OCI-LY7 (cell line): ENCODE measurements at regions not wholly inside any gene's neighbourhood (a gene's known extent, or its start where the extent isn't known, plus 50 kb on each side); places are given as distances from the start of the nearest gene placed in this dataset.

ENCODE experiments used
- BruUV-seq: library from RNA; stranded (reverse); fragments of 400-500 nt; replicated peaks from 2 replicates; lab custom pipeline; 2021; lab: Mats Ljungman, UMichigan
- CTCF ChIA-PET: fragments of 300-600 bp; sonication (Branson Sonifier 250); formaldehyde crosslinking; loops from one replicate; lab custom pipeline; 2022; ENCODE audit warnings: antibody characterized with exemption; ENCODE audit not compliant: unreplicated experiment; lab: Charles Lee
- POLR2A ChIA-PET: fragments of 300-600 bp; sonication (Branson Sonifier 250); formaldehyde crosslinking; loops from one replicate; lab custom pipeline; 2022; ENCODE audit warnings: antibody characterized with exemption; lab: Charles Lee
- DNase-seq: peaks from one replicate; pipeline ENCODE4 v3.0.0-alpha.2; 2015; ENCODE audit warnings: low spot score
- H2AFZ ChIP-seq: fragments of 200-600 bp; sonication (generic), shearing (Covaris generic); 2 replicates; pipeline ENCODE4 v1.6.1; 2014; ENCODE audit warnings: mild to moderate bottlenecking, antibody characterized with exemption, low read length, moderate library complexity
- H3K27ac ChIP-seq: fragments of 200-600 bp; sonication (generic); 2 replicates; pipeline ENCODE4 v1.5.1; 2014; ENCODE audit warnings: mixed run types, low read depth, mild to moderate bottlenecking, moderate library complexity, low read length, inconsistent platforms; ENCODE audit not compliant: poor library complexity, severe bottlenecking
- H3K36me3 ChIP-seq: fragments of 200-600 bp; sonication (generic); 2 replicates; pipeline ENCODE4 v1.6.1; 2014; ENCODE audit warnings: mild to moderate bottlenecking, antibody characterized with exemption, low read length, moderate library complexity, mixed read lengths; ENCODE audit not compliant: insufficient read depth
- H3K4me1 ChIP-seq: fragments of 200-600 bp; sonication (generic); 2 replicates; pipeline ENCODE4 v1.5.1; 2014; ENCODE audit warnings: mild to moderate bottlenecking, low read length; ENCODE audit not compliant: insufficient read depth, poor library complexity, severe bottlenecking
- H3K4me2 ChIP-seq: fragments of 200-600 bp; sonication (generic); 2 replicates; pipeline ENCODE4 v1.6.1; 2014; ENCODE audit warnings: mild to moderate bottlenecking, low read length
- H3K4me3 ChIP-seq: fragments of 200-600 bp; sonication (generic); 2 replicates; pipeline ENCODE4 v1.5.1; 2014; ENCODE audit warnings: mild to moderate bottlenecking, low read depth, low read length; ENCODE audit not compliant: poor library complexity, severe bottlenecking
- H3K79me2 ChIP-seq: fragments of 200-600 bp; sonication (generic); 2 replicates; pipeline ENCODE4 v1.6.1; 2016; ENCODE audit warnings: low read depth, mild to moderate bottlenecking, low read length, moderate library complexity, mixed read lengths; ENCODE audit not compliant: insufficient read depth
- H3K9me2 ChIP-seq: fragments of 200-600 bp; sonication (generic); 2 replicates; pipeline ENCODE4 v1.6.1; 2016; ENCODE audit warnings: mild to moderate bottlenecking, low read length, mixed read lengths; ENCODE audit not compliant: insufficient read depth
- H3K9me3 ChIP-seq: fragments of 200-600 bp; sonication (generic); 2 replicates; pipeline ENCODE4 v1.6.1; 2014; ENCODE audit warnings: mild to moderate bottlenecking, mixed run types, low read length, mixed read lengths
- H4K20me1 ChIP-seq: fragments of 200-600 bp; sonication (generic); 2 replicates; pipeline ENCODE4 v1.6.1; 2014; ENCODE audit warnings: mild to moderate bottlenecking, antibody characterized with exemption, low read length, moderate library complexity, mixed read lengths; ENCODE audit not compliant: insufficient read depth
- EZH2phosphoT487 ChIP-seq: fragments of 200-600 bp; sonication (generic); IDR thresholded peaks from 2 replicates; pipeline ENCODE4 v1.6.1; 2018; ENCODE audit warnings: low read depth, borderline replicate concordance, mild to moderate bottlenecking, mixed run types, antibody characterized with exemption, low read length, moderate library complexity, mixed read lengths
- intact Hi-C: fragments of 100-400 bp; cut with micrococcal nuclease; formaldehyde crosslinking; loops from one replicate; pipeline ENCODE4 v1.10.0; 2022; ENCODE audit not compliant: unreplicated experiment
- TF ChIP-seq, protein P1 (sequence below): fragments of 200-600 bp; sonication (generic); conservative IDR thresholded peaks from 2 replicates; pipeline ENCODE4 v1.5.1; 2014; ENCODE audit warnings: mild to moderate bottlenecking, antibody characterized with exemption, low read length, moderate library complexity, mixed read lengths

DNA sequence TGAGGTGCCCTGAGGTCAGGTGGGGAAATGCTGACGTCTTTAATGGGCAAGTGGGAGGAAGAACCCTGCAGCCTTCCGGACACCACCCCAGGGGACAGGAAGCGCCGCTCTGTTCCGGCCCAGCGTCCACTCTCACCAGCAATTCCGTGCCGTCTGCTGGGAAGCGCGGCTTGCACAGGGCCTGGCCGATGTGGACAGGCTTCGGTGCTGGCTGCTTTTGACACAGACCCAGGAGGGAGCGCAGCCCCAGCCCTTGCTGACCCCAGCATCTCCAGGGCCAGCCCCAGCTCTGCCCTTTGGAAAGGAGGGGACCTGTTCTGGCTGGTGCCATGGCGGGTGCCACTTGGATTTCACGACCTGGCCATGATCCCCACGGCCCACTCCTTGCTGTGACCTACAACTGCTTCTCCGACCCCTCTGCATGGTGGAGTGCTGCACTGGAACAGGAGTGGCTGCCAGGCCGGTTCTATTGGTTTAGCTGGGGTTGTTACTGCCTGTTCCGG lies 123.2 kb downstream of the DLL1 start:
- no peak for TF ChIP-seq EZH2phosphoT487
- TF ChIP-seq, protein P1, sequence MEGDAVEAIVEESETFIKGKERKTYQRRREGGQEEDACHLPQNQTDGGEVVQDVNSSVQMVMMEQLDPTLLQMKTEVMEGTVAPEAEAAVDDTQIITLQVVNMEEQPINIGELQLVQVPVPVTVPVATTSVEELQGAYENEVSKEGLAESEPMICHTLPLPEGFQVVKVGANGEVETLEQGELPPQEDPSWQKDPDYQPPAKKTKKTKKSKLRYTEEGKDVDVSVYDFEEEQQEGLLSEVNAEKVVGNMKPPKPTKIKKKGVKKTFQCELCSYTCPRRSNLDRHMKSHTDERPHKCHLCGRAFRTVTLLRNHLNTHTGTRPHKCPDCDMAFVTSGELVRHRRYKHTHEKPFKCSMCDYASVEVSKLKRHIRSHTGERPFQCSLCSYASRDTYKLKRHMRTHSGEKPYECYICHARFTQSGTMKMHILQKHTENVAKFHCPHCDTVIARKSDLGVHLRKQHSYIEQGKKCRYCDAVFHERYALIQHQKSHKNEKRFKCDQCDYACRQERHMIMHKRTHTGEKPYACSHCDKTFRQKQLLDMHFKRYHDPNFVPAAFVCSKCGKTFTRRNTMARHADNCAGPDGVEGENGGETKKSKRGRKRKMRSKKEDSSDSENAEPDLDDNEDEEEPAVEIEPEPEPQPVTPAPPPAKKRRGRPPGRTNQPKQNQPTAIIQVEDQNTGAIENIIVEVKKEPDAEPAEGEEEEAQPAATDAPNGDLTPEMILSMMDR, result no peak
- POLR2A ChIA-PET, result no interaction called here
- no peaks in the 10 kb centered on the region for H3K4me1 ChIP-seq
- H2AFZ ChIP-seq, result no peak overlapping the region
- no peaks in the 10 kb centered on the region for H3K36me3 ChIP-seq
- intact Hi-C loops, result no loop called here
- no TSS peak for BruUV-seq
- no peak overlapping the region for H3K4me2 ChIP-seq
- no peaks in the 10 kb centered on the region for H3K9me2 ChIP-seq
- CTCF ChIA-PET, result no interaction called here
- H3K27ac ChIP-seq, result no peak overlapping the region
- H4K20me1 ChIP-seq, result no peaks in the 10 kb centered on the region
- no peaks in the 10 kb centered on the region for H3K9me3 ChIP-seq
- no peak overlapping the region for H3K4me3 ChIP-seq
- H3K79me2 ChIP-seq, result no peaks in the 10 kb centered on the region
- no peak for DNase-seq

DNA sequence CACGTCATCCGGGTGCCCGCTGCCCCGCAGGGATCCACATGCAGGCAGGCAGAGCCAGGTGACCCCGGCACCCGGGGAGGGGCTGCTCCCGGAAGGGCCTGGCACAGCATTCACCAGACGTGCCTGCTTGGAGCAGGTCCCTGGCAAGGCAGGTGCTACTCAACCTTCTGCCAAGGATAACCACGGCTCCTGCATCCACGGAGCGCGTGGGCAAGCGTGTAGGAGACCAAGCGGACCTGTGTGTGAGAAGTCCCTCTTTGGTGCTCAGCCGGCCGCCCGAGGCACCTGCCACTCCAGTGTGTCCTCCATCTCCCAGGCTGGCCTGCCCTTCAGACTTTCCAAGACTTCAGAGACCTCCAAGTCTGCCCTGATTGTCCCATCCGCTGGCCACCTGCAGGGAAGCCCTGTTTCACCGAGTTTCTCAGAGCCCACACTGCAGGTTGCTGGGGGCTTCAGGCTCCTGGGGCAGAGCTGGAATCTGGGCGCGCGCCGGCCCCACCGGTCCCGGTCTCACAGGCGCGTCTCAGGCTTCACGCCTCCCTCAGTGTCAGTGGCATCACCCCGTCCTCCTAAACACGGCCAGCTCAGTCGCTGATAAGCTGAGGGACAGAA lies 124.3 kb downstream of the DLL1 start:
- Histone ChIP-seq H3K79me2 (no peaks in the 10 kb centered on the region), H3K9me2 (no peaks in the 10 kb centered on the region), H3K36me3 (no peaks in the 10 kb centered on the region), H4K20me1 (no peaks in the 10 kb centered on the region), H3K27ac (no peak overlapping the region), H3K4me3 (no peak overlapping the region), H2AFZ (no peak overlapping the region), H3K4me2 (no peak overlapping the region), H3K4me1 (no peaks in the 10 kb centered on the region), H3K9me3 (no peaks in the 10 kb centered on the region)
- no TSS peak for BruUV-seq
- no peak for DNase-seq
- ChIA-PET CTCF (no interaction called here), POLR2A (no interaction called here)
- intact Hi-C loops, result no loop called here
- TF ChIP-seq, protein P1, result no peak
- no peak for TF ChIP-seq EZH2phosphoT487

DNA sequence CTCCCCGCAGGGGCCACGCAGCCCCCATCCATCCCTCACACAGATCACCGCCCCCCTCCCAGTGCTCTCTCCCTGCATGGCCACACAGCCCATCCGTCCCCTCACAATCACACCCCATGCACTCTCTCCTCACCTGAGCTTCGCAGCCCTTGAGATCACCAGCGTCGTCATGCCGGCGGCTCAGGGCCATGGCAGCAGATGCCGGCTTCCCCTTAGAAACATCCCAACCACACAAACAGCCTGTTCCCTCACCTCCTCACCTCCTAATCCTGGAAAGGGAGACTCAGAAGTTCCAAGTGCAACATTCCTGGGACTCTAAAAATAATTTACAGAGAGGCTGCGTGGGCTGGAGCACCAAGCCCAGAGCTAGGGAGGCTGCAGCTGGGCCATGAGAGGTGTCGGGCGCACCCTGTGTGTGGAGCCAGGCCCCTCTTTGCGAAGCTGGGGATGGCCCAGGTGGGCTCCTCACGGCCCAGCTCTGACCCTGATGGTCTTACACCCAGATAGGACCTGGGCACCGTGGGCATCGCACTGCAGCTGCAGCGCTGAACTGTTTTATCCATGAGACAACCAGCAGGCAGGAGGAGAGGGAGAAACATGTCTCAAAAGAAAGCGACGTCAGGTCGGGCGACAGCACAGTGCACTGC lies 125.3 kb downstream of the DLL1 start:
- H3K4me1 ChIP-seq, result no peaks in the 10 kb centered on the region
- no peaks in the 10 kb centered on the region for H3K9me3 ChIP-seq
- TF ChIP-seq, protein P1, result no peak
- TF ChIP-seq EZH2phosphoT487, result no peak
- H3K9me2 ChIP-seq, result no peaks in the 10 kb centered on the region
- intact Hi-C loops, result no loop called here
- no peak overlapping the region for H2AFZ ChIP-seq
- no peak overlapping the region for H3K4me3 ChIP-seq
- no peaks in the 10 kb centered on the region for H4K20me1 ChIP-seq
- BruUV-seq, result no TSS peak
- no peaks in the 10 kb centered on the region for H3K79me2 ChIP-seq
- no peaks in the 10 kb centered on the region for H3K36me3 ChIP-seq
- H3K27ac ChIP-seq, result no peak overlapping the region
- no peak overlapping the region for H3K4me2 ChIP-seq
- ChIA-PET CTCF (no interaction called here), POLR2A (no interaction called here)
- DNase-seq, result no peak
